ENCODE measurements at regions not wholly inside any gene's neighbourhood (a gene's known extent, or its start where the extent isn't known, plus 50 kb on each side); places are given as distances from the start of the nearest gene placed in this dataset.
A peak's percentile ranks its signal among the peaks of the same experiment; 100 is the strongest.

GRCh38 chr12:93977081-93977480 is 171.3 kb upstream of the PLXNC1 start:
- H3K27ac ChIP-seq, result no peak overlapping the region

GRCh38 chr12:93978553-93978952 is 169.8 kb upstream of the PLXNC1 start:
- intact Hi-C loops (cut with DNase I), result loop anchor here in 1 of 3 donors (5.0 kb wide), 1 partner anchor 476 kb away; no protein-coding TSS in a partner anchor
- no peak for TF ChIP-seq CTCF (IDR thresholded peaks at IDR 0.05)
- DNase-seq, result no peak
- H3K9me3 ChIP-seq, result no peaks in the 10 kb centered on the region
- no peak overlapping the region for H3K4me3 ChIP-seq
- whole genome bisulfite sequencing, 2 donors, result 55 to 79% methylated on average over 1 of the region's 1 CpG
- no peaks in the 10 kb centered on the region for H3K4me1 ChIP-seq
- H3K36me3 ChIP-seq, result no peaks in the 10 kb centered on the region
- H3K27ac ChIP-seq, result no peak overlapping the region
- no peaks in the 10 kb centered on the region for H3K27me3 ChIP-seq
- ATAC-seq, result peak in 3 of 4 donors; percentile 54 to 67 (median 54)
- FAIRE-seq, result no peak

More at GRCh38 chr12:93977081-93977480, 171.3 kb upstream of the PLXNC1 start:
- FAIRE-seq (no peak), DNase-seq (no peak), ATAC-seq (no peak)
- Histone ChIP-seq H3K4me1 (no peaks in the 10 kb centered on the region), H3K36me3 (no peaks in the 10 kb centered on the region), H3K4me3 (no peak overlapping the region), H3K9me3 (no peaks in the 10 kb centered on the region), H3K27me3 (no peaks in the 10 kb centered on the region)
- no peak for TF ChIP-seq CTCF (IDR thresholded peaks at IDR 0.05)
- intact Hi-C loops (cut with DNase I), result loop anchor here in 1 of 3 donors (5.0 kb wide), 1 partner anchor 475 kb away; no protein-coding TSS in a partner anchor
- 60 to 78% methylated on average over 3 of the region's 3 CpGs for WGBS, 2 donors

- TF ChIP-seq CTCF (IDR thresholded peaks at IDR 0.05), result peak in 2 of 4 donors; percentile 14
- Histone ChIP-seq H3K9me3 (no peaks in the 10 kb centered on the region), H3K36me3 (no peaks in the 10 kb centered on the region), H3K27ac (no peak overlapping the region), H3K4me3 (no peak overlapping the region), H3K27me3 (no peaks in the 10 kb centered on the region), H3K4me1 (no peaks in the 10 kb centered on the region)
- no peak for FAIRE-seq
- intact Hi-C loops (cut with DNase I), result loop anchor here in 1 of 3 donors (5.0 kb wide), 1 partner anchor 477 kb away; no protein-coding TSS in a partner anchor
- peak in 2 of 6 donors; percentile 11 to 31 for DNase-seq
- peak in 3 of 4 donors; percentile 72 to 76 (median 75) for ATAC-seq
- 39 to 51% methylated on average over 2 of the region's 2 CpGs for WGBS, 2 donors
Observed at GRCh38 chr12:93979189-93979588, 169.2 kb upstream of the PLXNC1 start.

GRCh38 chr12:93980711-93981110 is 167.7 kb upstream of the PLXNC1 start:
- WGBS, 2 donors, result 71 to 76% methylated on average over 3 of the region's 3 CpGs
- H3K27ac ChIP-seq, result no peak overlapping the region
- ATAC-seq (no peak), FAIRE-seq (no peak), DNase-seq (no peak)
- H3K9me3 ChIP-seq, result no peaks in the 10 kb centered on the region
- intact Hi-C loops (cut with DNase I), result no loop called here
- TF ChIP-seq CTCF (IDR thresholded peaks at IDR 0.05), result no peak
- no peaks in the 10 kb centered on the region for H3K36me3 ChIP-seq
- H3K4me1 ChIP-seq, result no peaks in the 10 kb centered on the region
- H3K27me3 ChIP-seq, result no peaks in the 10 kb centered on the region
- H3K4me3 ChIP-seq, result no peak overlapping the region

GRCh38 chr12:93981411-93981810 is 167.0 kb upstream of the PLXNC1 start:
- Histone ChIP-seq H3K27me3 (no peaks in the 10 kb centered on the region), H3K9me3 (no peaks in the 10 kb centered on the region), H3K4me3 (no peak overlapping the region), H3K4me1 (no peaks in the 10 kb centered on the region), H3K27ac (no peak overlapping the region), H3K36me3 (no peaks in the 10 kb centered on the region)
- no peak for FAIRE-seq
- intact Hi-C loops (cut with DNase I), result no loop called here
- WGBS, 2 donors, result 73 to 79% methylated on average over 2 of the region's 2 CpGs
- no peak for ATAC-seq
- DNase-seq, result no peak
- TF ChIP-seq CTCF (IDR thresholded peaks at IDR 0.05), result no peak

Measured in pancreas (tissue), 10 donors.